HK-2 (cell line): ENCODE measurements at regions not wholly inside any gene's neighbourhood (a gene's known extent, or its start where the extent isn't known, plus 50 kb on each side); places are given as distances from the start of the nearest gene placed in this dataset.
"Not testable (repeated sequence)": the region's sequence is repeated elsewhere in the genome, so short reads cannot be mapped to it uniquely, and the experiment has no call there.

Experiments
- DNase-seq: peaks from one replicate; pipeline ENCODE4 v3.0.0-alpha.2; 2018; ENCODE audit not compliant: unreplicated experiment

DNA sequence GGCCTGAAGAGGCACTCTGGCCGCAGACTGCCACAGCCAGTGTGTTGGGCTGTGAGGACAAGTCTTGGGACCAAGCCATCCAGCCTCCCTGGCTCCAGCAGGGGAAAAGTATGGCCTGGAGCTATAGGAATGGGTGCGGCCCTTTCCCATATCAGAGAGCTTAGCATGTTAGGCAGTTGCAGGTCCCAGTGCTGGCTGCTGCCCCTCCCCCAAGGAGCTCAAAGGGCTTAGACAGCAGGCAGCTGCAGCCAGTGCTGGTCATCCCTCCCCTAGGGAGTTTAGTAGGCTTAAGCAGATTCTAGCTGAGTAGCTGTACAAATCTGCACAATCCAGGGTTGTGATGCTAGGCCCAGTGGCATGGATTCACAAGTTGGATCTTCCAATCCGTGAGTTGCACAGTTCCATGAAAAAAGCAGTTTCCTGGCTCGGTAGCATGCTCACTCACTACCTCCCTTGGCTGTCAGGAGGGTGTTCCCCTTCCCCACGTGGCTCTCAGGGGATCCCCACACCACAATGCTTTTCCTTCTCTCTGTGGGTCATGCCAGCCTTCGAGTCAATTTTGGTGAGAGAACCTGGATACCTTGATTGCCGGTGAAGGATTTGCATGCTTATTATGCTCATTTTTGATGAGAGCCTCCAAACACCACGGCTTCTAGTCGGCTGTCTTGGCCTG is 1490.8 kb downstream of the BRINP3 start:
- DNase-seq = no peak

DNA sequence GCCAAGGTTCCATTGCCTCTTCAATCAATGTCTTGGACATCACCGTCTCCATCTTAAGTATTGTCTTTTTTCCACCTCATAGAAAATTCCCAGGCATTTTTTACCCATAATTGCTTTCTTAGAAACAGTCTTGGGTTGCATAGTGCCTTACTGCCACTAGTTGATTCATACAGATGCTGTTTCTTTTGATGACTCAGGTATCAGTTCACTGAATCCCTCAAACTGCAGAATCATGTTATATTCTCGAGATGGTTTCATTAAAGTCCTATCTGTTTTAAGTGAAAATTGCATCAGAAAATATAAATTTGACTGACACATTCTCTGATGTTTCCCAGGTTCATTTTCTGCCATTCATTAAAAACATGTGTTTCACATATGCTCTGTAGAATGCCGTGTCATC is 1489.1 kb downstream of the BRINP3 start:
- no peak for DNase-seq

DNA sequence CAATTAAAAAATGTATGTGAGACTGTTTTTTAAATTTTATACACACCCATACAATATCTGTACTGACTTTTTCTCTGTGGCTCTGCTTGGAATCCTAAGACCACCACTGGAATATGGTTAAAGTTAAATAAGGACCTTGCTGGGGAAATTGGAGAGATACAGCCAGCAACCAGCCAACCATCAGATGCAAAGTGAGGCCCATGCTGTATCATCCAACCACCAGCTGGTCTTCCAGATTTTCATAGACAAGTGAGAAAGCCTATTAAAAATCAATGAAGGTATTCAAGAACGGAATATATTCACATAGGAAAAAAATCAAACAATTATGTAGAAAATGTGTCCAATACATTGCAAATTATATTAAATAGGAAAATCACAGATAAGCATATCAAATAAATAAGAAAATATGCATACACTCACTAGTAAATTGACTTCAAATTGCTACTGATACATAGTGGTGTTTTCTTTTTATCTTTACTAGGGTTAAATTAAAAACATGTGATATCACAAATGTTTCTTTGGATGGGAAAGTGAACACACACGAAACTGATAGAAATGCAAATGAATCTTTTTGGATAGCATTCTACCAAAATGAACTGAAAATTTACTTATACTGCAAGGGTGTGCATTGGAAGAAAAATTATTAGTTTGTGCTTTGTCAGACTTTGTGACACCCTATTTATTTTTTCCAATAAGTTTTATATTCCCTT is 1486.3 kb downstream of the BRINP3 start:
- DNase-seq = no peak

DNA sequence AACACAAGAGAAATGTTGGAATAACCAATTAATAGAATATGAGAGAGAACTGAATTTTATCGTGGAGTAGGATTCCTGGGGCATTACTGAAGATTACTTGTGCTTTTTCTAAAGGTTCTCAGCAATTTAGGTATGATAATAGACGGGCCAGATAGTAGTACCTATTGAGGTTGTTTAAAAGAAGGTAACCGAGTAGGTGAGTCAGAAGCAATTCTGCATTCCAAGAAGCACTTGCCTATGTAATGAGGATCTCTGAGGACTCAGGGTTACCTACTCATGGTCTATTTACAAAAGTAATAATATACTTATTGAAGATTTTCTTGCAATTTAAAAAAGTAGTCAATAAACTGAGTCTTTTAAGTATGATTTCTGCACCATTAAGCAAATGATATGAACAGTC is 1469.8 kb downstream of the BRINP3 start:
- DNase-seq = no peak

DNA sequence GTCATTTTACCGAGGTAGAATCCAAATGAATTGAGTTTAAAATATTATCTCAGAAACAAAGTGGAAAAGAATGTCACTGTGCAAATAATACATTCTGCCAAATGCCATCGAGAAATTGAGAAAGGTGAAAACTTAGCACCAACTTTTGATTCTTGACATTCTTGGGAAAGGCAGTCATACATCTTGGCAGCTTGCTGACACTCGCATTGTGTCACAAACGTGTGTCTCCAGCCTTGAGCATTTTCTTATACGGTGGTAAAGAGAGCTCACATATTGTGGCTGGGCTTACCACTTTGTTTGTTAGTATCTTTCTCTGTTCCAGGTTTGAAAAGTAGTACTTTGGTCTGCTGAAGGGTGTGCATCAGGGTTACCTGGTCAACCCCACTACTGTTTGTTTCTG is 1456.1 kb downstream of the BRINP3 start:
- DNase-seq = no peak

DNA sequence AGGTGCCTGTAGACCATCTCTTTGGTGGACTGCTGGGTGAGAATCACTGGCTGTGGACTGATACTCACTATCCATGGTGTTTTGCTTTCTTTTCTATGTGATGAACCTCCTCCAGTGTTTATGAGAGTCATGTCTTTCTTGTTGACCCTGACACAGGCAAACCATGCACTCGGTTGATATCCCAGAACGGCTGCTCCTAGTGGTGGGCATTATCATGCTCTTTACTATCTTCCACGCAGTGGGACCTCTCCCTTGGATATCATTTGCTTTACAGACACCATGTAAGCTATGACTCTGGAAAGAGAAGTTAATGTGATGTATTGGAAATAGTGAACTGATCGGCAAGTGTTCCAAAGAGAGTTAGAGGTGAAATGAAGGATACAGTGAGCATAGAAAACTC is 1455.6 kb downstream of the BRINP3 start:
- DNase-seq = no peak

DNA sequence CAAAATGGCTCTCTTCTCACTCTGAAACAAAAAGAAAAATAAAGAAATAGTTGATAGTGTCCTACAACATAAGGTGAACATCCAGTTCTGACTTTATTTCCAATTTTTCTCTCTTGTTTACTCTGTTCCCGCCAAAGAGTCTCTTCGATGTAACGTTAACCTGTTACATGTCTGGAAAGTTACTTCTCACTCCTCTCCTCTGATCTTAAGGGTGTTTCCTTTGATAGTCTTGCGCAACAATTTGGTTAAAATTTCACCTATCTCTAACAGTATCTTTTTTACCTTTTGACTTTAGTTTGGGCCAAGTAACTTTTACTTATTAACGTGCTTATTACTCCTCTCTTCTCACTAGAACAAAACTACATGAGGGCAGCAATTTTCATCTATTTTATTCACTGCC is 1450.2 kb downstream of the BRINP3 start:
- no peak for DNase-seq

DNA sequence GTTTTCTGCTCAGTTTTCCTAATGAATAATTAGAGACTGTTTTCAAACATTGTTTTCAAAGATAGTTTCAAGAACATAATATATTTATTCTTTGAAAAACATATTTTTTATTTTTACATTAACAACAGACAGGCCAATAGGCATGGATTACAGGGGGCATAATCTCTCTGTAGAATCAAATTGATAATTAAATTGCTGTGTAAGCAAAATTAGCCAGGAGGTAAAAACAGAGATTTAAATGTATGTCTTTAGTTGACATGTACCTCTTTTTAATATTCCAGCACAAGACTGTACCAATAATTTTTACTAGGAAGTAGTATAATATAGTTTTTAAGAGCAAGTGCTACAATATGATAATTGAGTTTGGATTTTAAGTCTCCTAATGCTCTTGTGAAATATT is 1444.5 kb downstream of the BRINP3 start:
- DNase-seq = no peak

DNA sequence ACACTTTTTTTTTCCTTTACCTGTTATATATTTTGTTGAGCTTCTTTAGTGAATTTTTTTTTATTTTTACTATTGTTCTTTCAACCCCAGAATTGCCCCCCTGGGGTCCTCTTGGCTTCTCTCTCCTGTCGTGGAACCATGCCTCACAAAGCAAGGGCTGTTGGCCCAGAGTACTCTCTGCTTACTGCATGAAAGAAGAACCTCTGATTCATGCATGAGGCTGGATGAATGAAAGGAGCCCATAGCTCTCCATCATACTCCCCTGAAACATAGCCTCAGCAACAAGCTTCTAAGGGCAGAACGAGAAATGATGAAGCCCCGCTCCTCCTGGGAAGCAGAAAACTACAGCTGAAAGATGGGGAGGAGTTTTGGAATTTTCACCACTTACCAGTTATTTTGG is 1441.0 kb downstream of the BRINP3 start:
- DNase-seq = no peak

DNA sequence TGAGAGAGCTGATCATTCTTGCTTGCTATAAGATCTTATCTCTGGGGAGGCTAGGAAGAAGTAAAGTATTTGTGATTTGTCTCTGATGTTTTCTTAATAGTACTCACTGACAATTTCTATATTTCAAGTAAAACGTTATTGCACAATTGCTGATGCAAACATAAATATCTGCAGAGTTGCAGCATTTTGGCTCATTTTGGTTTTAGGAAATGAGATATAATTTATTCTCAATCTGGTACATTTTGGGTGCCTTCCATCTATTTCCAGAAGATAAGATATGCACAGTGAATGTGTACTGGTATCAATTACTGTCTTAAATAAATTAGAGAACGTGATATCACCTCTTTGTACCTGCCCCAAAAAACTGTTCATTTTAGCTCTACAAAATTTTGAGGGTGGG is 1431.5 kb downstream of the BRINP3 start:
- DNase-seq = no peak

DNA sequence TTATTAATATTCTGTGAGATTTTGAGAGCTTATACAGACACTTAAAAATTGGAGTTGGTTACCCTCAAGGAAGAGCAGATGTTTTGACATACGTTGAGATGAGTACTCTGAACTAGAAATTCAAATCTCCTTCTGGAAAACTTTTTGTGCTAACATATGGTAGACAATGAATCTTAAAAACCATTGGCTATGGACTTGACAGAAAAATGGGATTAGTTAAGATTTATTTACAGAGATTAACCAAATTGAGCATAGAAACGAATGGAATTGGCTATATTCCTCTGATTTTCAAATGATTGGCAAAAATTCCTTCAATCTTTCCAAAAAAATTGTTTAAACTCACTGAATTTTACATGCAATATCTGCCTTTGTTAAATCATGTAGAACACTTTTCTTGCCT is 1392.9 kb downstream of the BRINP3 start:
- DNase-seq = no peak

DNA sequence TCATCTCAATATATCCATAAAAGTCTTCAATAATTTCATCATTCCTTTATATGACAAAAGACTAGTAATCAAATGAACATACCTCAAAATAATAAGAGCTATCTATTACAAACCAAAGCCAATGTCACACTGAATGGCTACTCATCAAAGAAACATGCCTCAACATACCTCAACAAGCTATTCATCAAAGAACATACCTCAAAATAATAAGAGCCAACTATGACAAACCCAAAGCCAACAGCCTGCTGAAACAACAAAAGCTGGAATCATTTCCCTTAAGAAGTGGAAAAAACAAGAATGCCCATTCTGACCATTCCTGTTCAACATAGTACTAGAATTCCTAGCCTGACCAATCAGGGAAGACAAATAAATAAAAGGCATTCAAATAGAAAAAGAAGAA is 1373.7 kb downstream of the BRINP3 start:
- DNase-seq = no peak

DNA sequence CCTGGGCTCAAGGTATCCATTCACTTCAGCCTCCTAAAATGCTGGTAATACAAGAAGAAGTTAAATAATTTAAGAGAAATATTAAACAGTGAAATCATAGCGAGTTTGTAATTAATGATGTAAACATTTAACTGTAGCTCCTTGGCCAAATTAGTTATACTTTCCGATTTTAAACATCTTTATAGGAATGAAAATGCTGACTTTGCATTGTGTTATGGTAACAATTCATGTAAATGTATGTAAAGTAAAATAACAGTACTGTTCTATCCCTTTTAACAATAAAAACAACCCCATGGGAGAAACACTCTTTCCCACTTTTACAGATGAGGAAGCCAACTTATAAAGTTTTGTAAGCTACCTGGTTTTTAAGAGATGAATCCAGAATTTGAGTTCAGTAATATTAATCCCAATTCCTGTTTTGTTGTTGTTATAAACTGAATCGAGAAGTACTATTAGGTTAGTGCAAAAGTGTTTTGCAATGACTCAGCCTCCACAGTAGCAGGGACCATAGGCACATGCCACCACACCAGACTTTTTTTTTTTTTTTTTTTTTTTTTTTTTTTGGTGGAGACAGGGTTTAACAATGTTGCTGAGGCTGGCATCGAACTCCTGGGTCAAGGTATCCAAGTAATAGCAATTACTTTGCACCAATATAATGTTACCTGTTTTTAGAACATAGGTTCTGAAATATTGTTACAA is 1360.4 kb downstream of the BRINP3 start:
- no peak for DNase-seq

DNA sequence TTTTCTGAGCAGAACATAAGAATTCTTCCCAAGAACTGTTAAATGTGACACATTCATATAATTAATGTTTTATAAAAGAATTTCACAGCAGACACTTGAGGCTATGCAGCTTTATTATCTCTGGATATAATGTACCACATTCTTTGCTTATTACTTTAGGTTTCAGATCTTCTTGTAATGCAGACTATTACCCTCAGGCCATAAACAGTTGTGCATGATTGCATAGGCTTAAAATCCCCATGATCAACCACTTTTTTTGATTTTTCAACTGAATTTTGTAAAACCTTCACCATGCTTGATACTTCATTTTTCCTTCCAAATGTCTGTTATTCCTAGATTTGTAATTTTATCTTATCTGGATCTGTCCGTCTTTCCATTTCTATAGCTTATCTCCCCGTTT is 1355.7 kb downstream of the BRINP3 start:
- DNase-seq = no peak

DNA sequence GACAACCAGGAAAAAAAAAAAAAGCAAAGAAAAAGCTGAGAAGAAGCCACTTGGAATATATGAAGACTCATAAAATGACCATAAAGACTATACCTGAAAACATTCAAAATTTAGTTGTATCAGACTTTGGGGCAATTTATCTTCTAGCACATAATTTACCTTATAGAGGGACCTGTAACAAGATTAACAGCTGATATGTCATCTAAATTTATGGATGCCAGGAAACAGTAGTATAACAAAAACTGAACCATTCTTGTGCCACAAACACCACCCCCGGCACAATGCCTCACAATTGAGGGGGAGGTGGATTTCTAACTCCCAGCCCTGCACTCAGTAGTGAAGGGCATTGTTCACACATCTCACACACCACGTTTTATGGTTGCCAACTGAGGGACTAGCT is 1352.0 kb downstream of the BRINP3 start:
- DNase-seq = no peak

DNA sequence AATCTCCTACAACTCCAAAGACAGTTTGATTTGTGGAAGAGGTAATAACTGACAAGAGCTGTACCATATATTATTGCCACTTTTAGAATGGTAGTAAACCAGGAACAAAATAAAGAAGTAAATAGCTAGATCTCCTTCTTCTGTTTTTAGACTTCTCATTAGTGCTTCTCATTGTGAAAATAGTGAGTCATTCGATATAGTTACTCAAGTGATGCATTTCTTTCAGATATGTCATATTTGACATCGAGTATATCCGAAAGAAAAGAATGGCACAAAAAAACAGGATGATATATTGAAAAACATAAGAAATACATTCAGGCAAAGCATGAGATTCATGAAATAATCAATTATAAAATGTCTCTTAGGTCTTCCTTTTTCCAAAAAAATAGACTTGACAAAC is 1346.1 kb downstream of the BRINP3 start:
- no peak for DNase-seq

DNA sequence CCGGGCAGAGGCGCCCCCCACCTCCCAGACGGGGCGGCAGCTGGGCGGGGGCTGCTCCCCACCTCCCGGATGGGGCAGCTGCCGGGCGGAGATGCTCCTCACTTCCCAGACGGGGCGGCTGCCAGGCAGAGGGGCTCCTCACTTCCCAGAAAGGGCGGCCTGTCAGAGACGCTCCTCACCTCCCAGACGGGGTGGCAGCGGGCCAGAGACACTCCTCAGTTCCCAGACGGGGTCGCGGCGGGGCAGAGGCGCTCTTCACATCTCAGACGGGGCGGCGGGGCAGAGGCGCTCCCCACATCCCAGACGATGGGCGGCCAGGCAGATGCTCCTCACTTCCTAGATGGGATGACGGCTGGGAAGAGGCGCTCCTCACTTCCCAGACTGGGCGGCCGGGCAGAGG is 1337.9 kb downstream of the BRINP3 start:
- DNase-seq = not testable (repeated sequence)

DNA sequence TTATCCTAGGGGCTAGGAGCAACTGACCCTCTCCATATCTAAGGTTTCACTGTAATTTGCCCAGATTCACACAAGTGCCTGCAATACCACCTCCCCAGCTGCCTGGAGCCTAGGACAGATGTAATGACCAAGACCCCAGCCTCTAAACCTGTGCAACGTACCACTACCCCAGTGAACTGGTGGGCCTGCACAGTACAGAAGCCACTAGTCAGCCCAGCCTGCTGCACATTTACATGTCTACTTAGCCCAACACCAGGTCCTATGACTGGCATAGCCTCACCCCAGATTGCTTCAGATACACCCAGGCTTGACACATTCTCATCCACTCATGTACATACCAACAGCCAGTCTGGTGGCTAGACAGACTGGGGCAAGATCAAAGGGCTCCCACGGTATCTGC is 1336.6 kb downstream of the BRINP3 start:
- DNase-seq = no peak

DNA sequence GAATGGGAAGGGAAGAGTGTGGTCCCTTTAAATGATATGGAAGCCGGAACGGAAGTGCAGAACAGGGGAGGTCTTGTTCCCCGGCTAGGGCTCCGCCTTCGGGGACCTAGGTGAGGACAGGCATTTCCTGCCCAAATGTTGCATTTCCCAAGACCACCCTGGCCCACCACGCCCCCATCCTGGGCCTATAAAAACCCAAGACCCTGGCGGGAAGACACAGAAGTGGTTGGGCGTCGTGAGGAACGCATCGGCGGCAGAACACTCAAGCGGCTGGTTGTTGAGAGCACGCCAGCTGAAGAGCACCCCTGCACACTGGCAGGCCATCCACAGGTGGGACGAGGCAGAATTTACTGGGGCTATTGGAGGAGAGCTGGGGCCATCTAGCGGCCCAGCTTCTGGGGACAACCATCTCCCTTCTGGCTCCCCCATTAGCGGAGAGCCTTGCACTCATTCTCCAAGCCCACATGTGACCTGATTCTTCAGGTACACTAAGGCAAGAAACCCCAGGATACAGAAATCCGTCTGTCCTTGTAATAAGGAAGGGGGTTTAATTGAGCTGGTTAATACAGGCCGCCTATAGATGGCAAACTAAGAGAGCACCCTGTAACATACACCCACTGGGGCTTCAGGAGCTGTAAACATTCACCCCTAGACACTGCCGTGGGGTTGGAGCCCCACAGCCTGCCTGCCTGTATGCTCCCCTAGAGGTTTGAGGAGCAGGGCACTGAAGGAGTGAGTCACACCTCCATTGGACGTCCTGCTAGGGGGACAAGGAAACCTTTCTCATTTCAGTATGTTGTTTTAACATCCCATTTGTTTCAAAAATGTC is 1327.9 kb downstream of the BRINP3 start:
- no peak for DNase-seq

DNA sequence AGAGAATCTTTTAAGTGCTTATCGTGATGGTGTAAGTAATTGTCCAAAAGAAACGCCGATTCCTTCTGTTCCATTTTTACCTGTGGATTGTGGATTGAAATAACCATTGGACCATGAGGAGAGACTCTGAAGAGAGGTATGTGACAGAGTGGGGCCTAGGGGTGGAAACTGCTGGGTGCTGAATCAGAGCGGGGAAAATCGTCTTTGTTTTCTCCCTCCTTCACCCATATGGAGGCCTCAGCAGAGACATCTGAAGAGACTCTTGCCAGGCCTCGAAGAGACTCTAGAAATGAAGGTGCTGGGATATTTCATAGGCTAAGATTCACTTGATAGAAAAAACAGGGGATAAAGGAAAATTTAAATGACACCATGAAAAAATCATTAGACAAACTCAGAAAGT is 1327.0 kb downstream of the BRINP3 start:
- no peak for DNase-seq

DNA sequence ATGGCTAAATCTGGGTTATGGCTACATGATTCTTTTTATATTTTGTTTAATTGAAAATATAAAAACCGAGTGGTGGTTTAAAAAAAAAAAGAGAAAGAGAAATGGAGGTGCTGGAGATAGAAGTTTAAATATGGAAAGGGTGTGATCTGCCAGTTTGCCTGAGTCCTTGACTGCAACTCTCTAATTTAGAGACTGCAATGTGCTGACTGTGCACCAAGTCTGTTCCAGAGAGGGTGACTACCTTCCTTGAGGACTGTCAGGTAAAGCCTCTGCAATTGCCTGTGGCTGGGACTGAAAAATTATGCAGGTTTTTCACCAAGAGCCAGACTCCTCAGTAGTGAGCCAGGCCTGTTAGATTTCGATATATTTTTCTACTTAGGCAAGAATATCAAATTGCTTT is 1326.3 kb downstream of the BRINP3 start:
- DNase-seq = no peak

DNA sequence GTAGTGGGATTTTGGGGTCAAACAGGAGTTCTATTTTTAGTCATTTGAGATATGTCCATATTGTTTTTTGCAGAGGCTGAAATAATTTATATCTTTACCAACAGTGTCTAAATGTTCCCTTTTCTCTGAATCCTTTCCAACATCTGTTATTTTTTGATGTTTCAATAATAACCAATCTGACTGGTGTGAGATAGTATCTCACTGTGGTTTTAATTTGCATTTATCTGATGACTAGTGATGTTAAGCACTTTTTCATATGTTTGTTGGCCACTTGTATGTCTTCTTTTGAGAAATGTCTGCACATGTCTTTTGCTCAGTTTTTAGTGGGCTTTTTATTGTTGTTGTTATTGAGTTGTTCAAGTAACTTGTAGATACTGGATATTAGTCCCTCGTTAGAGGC is 1325.0 kb downstream of the BRINP3 start:
- DNase-seq = no peak
